ENCODE measurements at regions not wholly inside any gene's neighbourhood (a gene's known extent, or its start where the extent isn't known, plus 50 kb on each side); places are given as distances from the start of the nearest gene placed in this dataset.
"Not testable (repeated sequence)": the region's sequence is repeated elsewhere in the genome, so short reads cannot be mapped to it uniquely, and the experiment has no call there.

DNA sequence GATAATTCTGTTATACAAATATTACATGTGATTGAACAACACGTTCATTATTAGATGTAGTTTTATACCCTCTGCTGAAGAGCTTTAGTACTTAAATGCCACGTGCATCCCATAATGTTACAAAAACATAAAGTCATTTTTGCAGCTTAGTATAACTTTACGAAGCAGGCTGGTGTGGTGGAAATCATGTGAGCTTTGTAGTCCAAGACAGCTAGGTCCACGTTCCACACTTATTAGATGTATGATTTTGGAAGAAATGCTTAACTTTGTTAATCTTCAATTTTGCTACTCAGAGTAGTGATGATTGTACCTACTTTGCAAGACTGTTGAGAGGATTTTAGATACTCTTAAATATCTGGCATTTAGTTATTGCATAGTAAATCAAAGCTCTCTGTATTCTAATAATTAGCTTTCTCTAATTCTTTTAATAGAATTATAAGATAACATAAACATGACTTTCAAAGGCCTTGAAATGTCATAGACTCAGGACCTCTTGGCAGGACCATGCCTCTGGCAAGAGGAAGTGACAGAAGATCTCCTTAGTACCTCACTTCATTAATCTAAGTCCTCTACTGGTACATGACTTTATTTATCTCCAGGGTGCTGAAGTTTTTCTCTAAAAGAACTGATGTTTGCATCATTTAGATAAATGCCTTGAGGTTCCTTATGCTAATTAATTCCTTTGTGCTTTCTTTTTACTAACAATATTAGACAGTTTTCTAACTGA, 153.7 kb downstream of the PCDH20 start:
- H3K4me1 ChIP-seq (replicated peaks in 1 of 2): no peaks in the 10 kb centered on the region
- whole genome bisulfite sequencing, 10 experiments: 0 to 100% (median 75%) methylated on average over 1 to 4 of the region's 4 CpGs; no CpG with 5 or more reads in 1 of the 10 experiments
- in situ Hi-C loops (cut with MboI; ENCODE audit: low pct_unique_long_range_greater_than_20kb in 2 of 9, low sequenced_read_pairs in 9 of 9, unreplicated experiment in 9 of 9): loop anchor here in 1 of 9 experiments (25.0 kb wide), 1 partner anchor 100 kb away; no protein-coding TSS in a partner anchor
- no peak overlapping the region for H3K27ac ChIP-seq
- ATAC-seq (replicated peaks in 6 of 8): peak in 1 of 8 experiments; percentile 18
- H3K4me3 ChIP-seq: no peak overlapping the region

DNA sequence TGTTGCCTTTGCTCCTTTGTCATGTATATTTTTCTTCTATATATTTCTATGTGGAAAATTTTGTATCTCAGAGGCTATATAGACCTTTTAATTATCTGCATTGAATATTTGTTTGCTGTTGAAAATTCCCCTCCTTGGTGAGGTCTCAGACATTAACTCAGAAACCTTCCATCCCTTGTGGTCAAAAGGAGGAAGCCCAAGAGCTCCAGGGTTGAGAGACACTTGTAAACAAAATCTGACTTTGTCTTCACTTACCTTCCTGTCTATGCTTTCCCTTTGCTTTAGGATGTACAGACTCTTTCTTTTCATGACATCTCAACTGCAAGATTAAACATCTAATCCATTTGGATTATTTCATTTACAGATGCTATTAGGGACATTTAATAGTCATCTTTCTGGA, 157.5 kb downstream of the PCDH20 start:
- Histone ChIP-seq H3K4me1 (replicated peaks in 1 of 2) (no peaks in the 10 kb centered on the region), H3K27ac (no peak overlapping the region), H3K4me3 (no peak overlapping the region)
- in situ Hi-C loops (cut with MboI; ENCODE audit: low pct_unique_long_range_greater_than_20kb in 2 of 9, low sequenced_read_pairs in 9 of 9, unreplicated experiment in 9 of 9): loop anchor here in 1 of 9 experiments (25.0 kb wide), 1 partner anchor 96 kb away; no protein-coding TSS in a partner anchor
- ATAC-seq (replicated peaks in 6 of 8): no peak

GRCh38 chr13:61255040-61255796, 160.4 kb downstream of the PCDH20 start:
- H3K27ac ChIP-seq: no peak overlapping the region
- 7 to 100% (median 48%) methylated on average over 1 to 4 of the region's 4 CpGs for WGBS, 10 experiments
- no peaks in the 10 kb centered on the region for H3K4me1 ChIP-seq (replicated peaks in 1 of 2)
- ATAC-seq (replicated peaks in 6 of 8): no peak
- in situ Hi-C loops (cut with MboI; ENCODE audit: low pct_unique_long_range_greater_than_20kb in 2 of 9, low sequenced_read_pairs in 9 of 9, unreplicated experiment in 9 of 9): loop anchor here in 1 of 9 experiments (25.0 kb wide), 1 partner anchor 93 kb away; no protein-coding TSS in a partner anchor
- no peak overlapping the region for H3K4me3 ChIP-seq

- in situ Hi-C loops (cut with MboI; ENCODE audit: low pct_unique_long_range_greater_than_20kb in 2 of 9, low sequenced_read_pairs in 9 of 9, unreplicated experiment in 9 of 9): loop anchor here in 1 of 9 experiments (25.0 kb wide), 1 partner anchor 91 kb away; no protein-coding TSS in a partner anchor
- no peak for ATAC-seq (replicated peaks in 6 of 8)
- Histone ChIP-seq H3K27ac (no peak overlapping the region), H3K4me1 (replicated peaks in 1 of 2) (no peaks in the 10 kb centered on the region), H3K4me3 (no peak overlapping the region)
- WGBS, 10 experiments: 0 to 81% (median 64%) methylated on average over 2 to 3 of the region's 3 CpGs; no CpG with 5 or more reads in 1 of the 10 experiments
Measured at GRCh38 chr13:61253105-61253877, 162.4 kb downstream of the PCDH20 start.

DNA sequence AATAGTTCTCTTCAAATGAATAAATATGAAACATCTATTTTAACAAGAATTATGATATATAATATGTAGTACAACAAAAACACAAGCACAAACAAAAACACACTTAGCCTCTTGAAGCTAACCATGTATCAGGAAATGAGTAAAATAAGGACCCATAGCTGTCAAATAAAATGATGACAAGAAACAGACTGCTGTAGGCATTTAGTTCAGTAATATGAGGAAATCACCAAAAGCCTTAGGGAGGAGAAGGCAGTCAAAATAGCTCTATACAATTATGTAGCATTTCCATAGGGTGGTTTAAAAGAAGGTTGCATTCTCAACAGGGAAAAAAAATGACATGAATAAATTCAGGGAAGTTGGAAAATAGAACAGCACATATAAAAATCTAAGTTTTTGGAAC, 163.4 kb downstream of the PCDH20 start:
- H3K4me3 ChIP-seq: no peak overlapping the region
- H3K4me1 ChIP-seq (replicated peaks in 1 of 2): no peaks in the 10 kb centered on the region
- in situ Hi-C loops (cut with MboI; ENCODE audit: low pct_unique_long_range_greater_than_20kb in 2 of 9, low sequenced_read_pairs in 9 of 9, unreplicated experiment in 9 of 9): loop anchor here in 1 of 9 experiments (25.0 kb wide), 1 partner anchor 90 kb away; no protein-coding TSS in a partner anchor
- ATAC-seq (replicated peaks in 6 of 8): no peak
- no peak overlapping the region for H3K27ac ChIP-seq

- no peak for ATAC-seq (replicated peaks in 6 of 8)
- in situ Hi-C loops (cut with MboI; ENCODE audit: low pct_unique_long_range_greater_than_20kb in 2 of 9, low sequenced_read_pairs in 9 of 9, unreplicated experiment in 9 of 9): no loop called here
- no peak overlapping the region for H3K4me3 ChIP-seq
- no peaks in the 10 kb centered on the region for H3K4me1 ChIP-seq (replicated peaks in 1 of 2)
- WGBS, 10 experiments: 0 to 93% (median 39%) methylated on average over 1 to 3 of the region's 6 CpGs; no CpG with 5 or more reads in 6 of the 10 experiments
- H3K27ac ChIP-seq: no peak overlapping the region
Measured at GRCh38 chr13:61247149-61247936, 168.3 kb downstream of the PCDH20 start.

GRCh38 chr13:61246351-61246750, 169.3 kb downstream of the PCDH20 start:
- in situ Hi-C loops (cut with MboI; ENCODE audit: low pct_unique_long_range_greater_than_20kb in 2 of 9, low sequenced_read_pairs in 9 of 9, unreplicated experiment in 9 of 9): no loop called here
- Histone ChIP-seq H3K27ac (no peak overlapping the region), H3K4me3 (no peak overlapping the region), H3K4me1 (replicated peaks in 1 of 2) (no peaks in the 10 kb centered on the region)
- no peak for ATAC-seq (replicated peaks in 6 of 8)
- 6 to 100% (median 68%) methylated on average over 1 to 2 of the region's 2 CpGs for WGBS, 10 experiments

DNA sequence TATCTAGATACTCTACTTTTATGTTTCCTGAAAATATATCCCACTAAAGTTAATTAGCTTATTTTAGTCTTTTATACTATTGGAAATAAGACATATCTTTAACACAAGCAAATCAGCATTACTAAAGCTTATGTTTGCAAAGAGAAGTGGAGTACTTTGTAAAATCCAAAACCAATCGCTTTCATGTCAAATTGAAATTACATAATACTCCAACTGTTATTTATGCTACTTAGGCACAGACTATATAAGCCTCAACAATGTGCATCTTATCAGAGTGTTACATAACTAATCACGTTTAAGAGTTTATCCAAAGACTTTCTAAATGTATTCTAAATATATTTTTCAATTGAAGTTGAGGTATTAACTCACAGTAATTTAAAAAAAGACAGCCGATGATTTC, 200.0 kb downstream of the PCDH20 start:
- ATAC-seq (replicated peaks in 6 of 8): no peak
- 3 to 75% (median 60%) methylated on average over 2 to 3 of the region's 3 CpGs; no CpG with 5 or more reads in 1 of the 10 experiments for WGBS, 10 experiments

GRCh38 chr13:61215116-61215515, 200.5 kb downstream of the PCDH20 start:
- in situ Hi-C loops (cut with MboI; ENCODE audit: low pct_unique_long_range_greater_than_20kb in 2 of 9, low sequenced_read_pairs in 9 of 9, unreplicated experiment in 9 of 9): no loop called here
- H3K4me3 ChIP-seq: no peak overlapping the region
- 0 to 100% (median 88%) methylated on average over 2 to 3 of the region's 3 CpGs for WGBS, 10 experiments

More for the DNA sequence above, 200.0 kb downstream of the PCDH20 start:
- no peak overlapping the region for H3K27ac ChIP-seq
- H3K4me3 ChIP-seq: no peak overlapping the region
- in situ Hi-C loops (cut with MboI; ENCODE audit: low pct_unique_long_range_greater_than_20kb in 2 of 9, low sequenced_read_pairs in 9 of 9, unreplicated experiment in 9 of 9): no loop called here
- no peaks in the 10 kb centered on the region for H3K4me1 ChIP-seq (replicated peaks in 1 of 2)

GRCh38 chr13:61214551-61214950, 201.1 kb downstream of the PCDH20 start:
- no peak for ATAC-seq (replicated peaks in 6 of 8)
- H3K4me3 ChIP-seq: no peak overlapping the region
- H3K4me1 ChIP-seq (replicated peaks in 1 of 2): no peaks in the 10 kb centered on the region
- H3K27ac ChIP-seq: no peak overlapping the region
- in situ Hi-C loops (cut with MboI; ENCODE audit: low pct_unique_long_range_greater_than_20kb in 2 of 9, low sequenced_read_pairs in 9 of 9, unreplicated experiment in 9 of 9): no loop called here
- 0 to 100% (median 81%) methylated on average over 2 to 4 of the region's 4 CpGs for WGBS, 10 experiments

More at GRCh38 chr13:61215116-61215515, 200.5 kb downstream of the PCDH20 start:
- peak in 4 of 8 experiments; percentile 26 to 38 (median 27) for ATAC-seq (replicated peaks in 6 of 8)
- H3K27ac ChIP-seq: no peak overlapping the region
- no peaks in the 10 kb centered on the region for H3K4me1 ChIP-seq (replicated peaks in 1 of 2)

DNA sequence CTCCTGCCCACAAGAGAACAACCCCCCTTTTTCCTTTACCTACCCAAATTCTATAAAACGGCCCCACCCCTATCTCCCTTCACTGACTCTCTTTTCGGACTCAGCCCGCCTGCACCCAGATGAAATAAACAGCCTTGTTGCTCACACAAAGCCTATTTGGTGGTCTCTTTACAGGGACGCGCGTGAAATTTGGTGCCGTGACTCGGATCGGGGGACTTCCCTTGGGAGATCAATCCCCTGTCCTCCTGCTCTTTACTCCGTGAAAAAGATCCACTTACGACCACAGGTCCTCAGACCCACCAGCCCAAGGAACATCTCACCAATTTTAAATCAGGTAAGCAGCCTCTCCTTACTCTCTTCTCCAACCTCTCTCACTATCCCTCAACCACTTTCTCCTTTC, 209.8 kb downstream of the PCDH20 start:
- in situ Hi-C loops (cut with MboI; ENCODE audit: low pct_unique_long_range_greater_than_20kb in 2 of 9, low sequenced_read_pairs in 9 of 9, unreplicated experiment in 9 of 9); H3K27ac ChIP-seq; ATAC-seq (replicated peaks in 6 of 8): not testable (repeated sequence)

DNA sequence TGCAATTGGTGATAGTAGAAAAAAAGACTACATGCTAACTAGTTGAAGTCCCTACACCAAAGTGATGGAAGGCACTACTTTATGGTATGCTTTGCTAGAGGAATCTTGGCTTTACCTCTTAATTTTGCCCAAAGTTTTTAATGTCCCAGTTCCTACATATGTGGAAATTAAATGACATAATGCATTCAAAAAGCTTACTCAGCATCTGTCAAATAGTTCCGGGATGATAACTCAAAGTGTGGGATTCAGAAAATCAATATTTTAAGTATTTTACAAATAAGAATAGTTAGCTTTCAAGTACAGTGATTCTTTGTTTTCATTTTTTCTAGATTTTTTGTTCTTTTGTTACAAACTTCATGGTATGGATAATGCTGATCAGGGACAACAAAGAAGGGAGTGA, 211.6 kb downstream of the PCDH20 start:
- Histone ChIP-seq H3K27ac (no peak overlapping the region), H3K4me3 (no peak overlapping the region), H3K4me1 (replicated peaks in 1 of 2) (no peaks in the 10 kb centered on the region)
- no peak for ATAC-seq (replicated peaks in 6 of 8)
- in situ Hi-C loops (cut with MboI; ENCODE audit: low pct_unique_long_range_greater_than_20kb in 2 of 9, low sequenced_read_pairs in 9 of 9, unreplicated experiment in 9 of 9): no loop called here
- 0 to 88% (median 60%) methylated on average over 1 of the region's 1 CpG; no CpG with 5 or more reads in 3 of the 10 experiments for WGBS, 10 experiments

More for the DNA sequence above, 209.8 kb downstream of the PCDH20 start:
- H3K4me3 ChIP-seq; H3K4me1 ChIP-seq (replicated peaks in 1 of 2): not testable (repeated sequence)
- WGBS, 10 experiments: 39 to 100% (median 100%) methylated on average over 1 to 5 of the region's 11 CpGs; no CpG with 5 or more reads in 5 of the 10 experiments
